Transverse colon (tissue), 4 donors: ENCODE measurements at regions not wholly inside any gene's neighbourhood (a gene's known extent, or its start where the extent isn't known, plus 50 kb on each side); places are given as distances from the start of the nearest gene placed in this dataset.

Experiments
- EP300 ChIP-seq: sonication (generic); formaldehyde crosslinking; IDR thresholded peaks from one replicate; pipeline ENCODE4 v1.6.1; 2017; ENCODE audit warnings: antibody characterized with exemption, low read depth
- POLR2A ChIP-seq: fragments of 450-650 bp; IDR thresholded peaks from one replicate; pipeline ENCODE4 v1.6.1; 2016; ENCODE audit warnings: antibody characterized with exemption, mild to moderate bottlenecking, moderate library complexity
- POLR2AphosphoS5 ChIP-seq, 3 donors: sonication (generic); formaldehyde crosslinking; IDR thresholded peaks; one replicate each; pipeline ENCODE4 v1.6.1; 2016; ENCODE audit warnings: antibody characterized with exemption in 3 of 3
- TF ChIP-seq, protein P1 (sequence below), 5 experiments: fragments of 200-600 bp in 3 of 5; fragments of 450-650 bp in 2 of 5; sonication (generic) in 3 of 5; IDR thresholded peaks; 1 replicate in 2 of 5; 2 replicates in 3 of 5; pipeline ENCODE4 v1.5.1; 2016 to 2017; ENCODE audit warnings: antibody characterized with exemption in 5 of 5, inconsistent platforms in 3 of 5, mild to moderate bottlenecking in 2 of 5, moderate library complexity in 1 of 5

DNA sequence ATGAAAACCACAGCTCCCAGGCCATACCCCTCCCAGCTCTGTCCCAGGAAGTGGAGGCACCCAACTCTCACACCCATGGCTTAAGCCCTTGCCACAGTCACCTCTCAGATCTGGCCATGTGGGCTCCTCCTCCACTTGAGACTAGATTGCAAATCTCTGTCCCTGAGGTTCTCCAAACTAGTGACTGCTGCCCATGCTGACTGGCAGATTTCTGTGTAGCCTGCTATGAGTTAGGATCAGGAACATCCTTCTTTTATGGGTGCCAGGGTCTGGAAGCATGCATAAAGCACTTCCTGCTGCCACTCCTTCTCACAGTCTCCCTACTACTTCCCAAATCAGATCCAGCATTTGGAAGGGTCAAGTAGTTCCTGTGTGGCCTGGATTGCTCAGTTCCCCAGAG is 59.6 kb upstream of the GOLIM4 start:
- no peak for TF ChIP-seq POLR2A
- TF ChIP-seq, protein P1, sequence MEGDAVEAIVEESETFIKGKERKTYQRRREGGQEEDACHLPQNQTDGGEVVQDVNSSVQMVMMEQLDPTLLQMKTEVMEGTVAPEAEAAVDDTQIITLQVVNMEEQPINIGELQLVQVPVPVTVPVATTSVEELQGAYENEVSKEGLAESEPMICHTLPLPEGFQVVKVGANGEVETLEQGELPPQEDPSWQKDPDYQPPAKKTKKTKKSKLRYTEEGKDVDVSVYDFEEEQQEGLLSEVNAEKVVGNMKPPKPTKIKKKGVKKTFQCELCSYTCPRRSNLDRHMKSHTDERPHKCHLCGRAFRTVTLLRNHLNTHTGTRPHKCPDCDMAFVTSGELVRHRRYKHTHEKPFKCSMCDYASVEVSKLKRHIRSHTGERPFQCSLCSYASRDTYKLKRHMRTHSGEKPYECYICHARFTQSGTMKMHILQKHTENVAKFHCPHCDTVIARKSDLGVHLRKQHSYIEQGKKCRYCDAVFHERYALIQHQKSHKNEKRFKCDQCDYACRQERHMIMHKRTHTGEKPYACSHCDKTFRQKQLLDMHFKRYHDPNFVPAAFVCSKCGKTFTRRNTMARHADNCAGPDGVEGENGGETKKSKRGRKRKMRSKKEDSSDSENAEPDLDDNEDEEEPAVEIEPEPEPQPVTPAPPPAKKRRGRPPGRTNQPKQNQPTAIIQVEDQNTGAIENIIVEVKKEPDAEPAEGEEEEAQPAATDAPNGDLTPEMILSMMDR (IDR thresholded peaks at IDR 0.05), result no peak
- no peak for TF ChIP-seq POLR2AphosphoS5 (IDR thresholded peaks at IDR 0.05)
- TF ChIP-seq EP300, result no peak
